ENCODE measurements at regions not wholly inside any gene's neighbourhood (a gene's known extent, or its start where the extent isn't known, plus 50 kb on each side); places are given as distances from the start of the nearest gene placed in this dataset.

DNA sequence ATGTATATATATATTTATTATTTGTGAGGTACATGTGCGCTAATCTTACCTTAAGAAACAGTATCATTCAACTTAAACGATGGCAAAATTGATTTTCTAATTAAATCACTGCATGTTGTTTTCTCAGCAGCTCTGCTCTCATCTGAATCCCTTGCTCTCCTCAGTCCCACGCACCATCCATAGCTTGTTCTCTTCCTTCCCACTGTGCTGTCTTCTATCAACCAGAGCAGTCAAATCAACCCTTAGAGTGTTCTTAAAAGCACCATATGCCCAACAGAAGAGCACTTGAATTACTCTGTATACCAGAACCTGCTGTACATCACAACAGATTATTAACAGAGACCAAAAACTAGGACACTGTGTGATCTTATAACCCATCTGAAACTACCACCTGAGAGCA lies 209.4 kb upstream of the G2E3 start:
- H4K8ac ChIP-seq (replicated peaks; ENCODE audit: insufficient read length, low read depth, low read length) = no peak overlapping the region
- H3K27me3 ChIP-seq (ENCODE audit: insufficient read depth, low read length) = no peaks in the 10 kb centered on the region
- no peak overlapping the region for H2AK5ac ChIP-seq (ENCODE audit: insufficient read length, low read length)
- no peak overlapping the region for H2AFZ ChIP-seq (ENCODE audit: low read length)
- no peaks in the 10 kb centered on the region for H3K23me2 ChIP-seq (ENCODE audit: insufficient read length, low read depth, low read length, poor library complexity, severe bottlenecking)
- H2BK15ac ChIP-seq (ENCODE audit: low read depth, low read length) = no peak overlapping the region
- no peaks in the 10 kb centered on the region for H3K79me1 ChIP-seq (ENCODE audit: insufficient read depth, low read depth, low read length, poor library complexity, severe bottlenecking)
- H3T11ph ChIP-seq (ENCODE audit: low read length) = no peak overlapping the region
- no peaks in the 10 kb centered on the region for H3K9me3 ChIP-seq (ENCODE audit: control insufficient read depth, low read depth, low read length)
- no peaks in the 10 kb centered on the region for H3K27me3 Mint-ChIP-seq (ENCODE audit: low read depth)
- H4K5ac ChIP-seq (ENCODE audit: insufficient read length, low read depth, low read length) = no peak overlapping the region
- no peak overlapping the region for H2BK20ac ChIP-seq (ENCODE audit: low read depth, low read length, poor library complexity, severe bottlenecking)
- H3K79me2 ChIP-seq (ENCODE audit: insufficient read depth, low read length) = no peaks in the 10 kb centered on the region
- H4K91ac ChIP-seq (ENCODE audit: insufficient read length, low read depth, low read length) = no peak overlapping the region
- H3K56ac ChIP-seq (ENCODE audit: insufficient read length, low read depth, low read length) = no peak overlapping the region
- no peak for DNase-seq
- no CpG with 5 or more reads among the region's 3 CpGs for WGBS (ENCODE audit: extremely low coverage, insufficient read length, low lambda C conversion rate)
- H3K4me1 ChIP-seq (ENCODE audit: insufficient read depth, low read length) = no peaks in the 10 kb centered on the region
- no peaks in the 10 kb centered on the region for H3K36me3 Mint-ChIP-seq (ENCODE audit: insufficient read depth in 1 of 3, low read depth in 3 of 3)
- H3K18ac ChIP-seq (ENCODE audit: insufficient read length, low read depth, low read length) = no peak overlapping the region
- no peaks in the 10 kb centered on the region for H4K20me1 ChIP-seq (ENCODE audit: control insufficient read depth, insufficient read depth, insufficient read length)
- H3K9ac ChIP-seq (ENCODE audit: extremely low read depth, insufficient read length, low read length) = no peak overlapping the region
- no peak overlapping the region for H3K14ac ChIP-seq (ENCODE audit: insufficient read depth, low read length)
- H3K4me2 ChIP-seq (ENCODE audit: insufficient read depth, insufficient read length, low read length) = no peak overlapping the region
- no peak overlapping the region for H3K27ac ChIP-seq (ENCODE audit: insufficient read length, low read depth, low read length)
- no peak overlapping the region for H3K4me3 Mint-ChIP-seq
- H2BK12ac ChIP-seq (ENCODE audit: insufficient read length, low read depth, low read length) = no peak overlapping the region
- peaks cover 11% of the 10 kb centered on the region in 2 experiments for H3K4me1 Mint-ChIP-seq
- no peak overlapping the region for H3K4ac ChIP-seq (ENCODE audit: low read depth, low read length)
- no peak overlapping the region for H2BK5ac ChIP-seq (ENCODE audit: insufficient read length, low read length)
- no peak overlapping the region for H2BK120ac ChIP-seq (ENCODE audit: low read depth, low read length, poor library complexity, severe bottlenecking)
- H3K27ac Mint-ChIP-seq = no peak overlapping the region; a peak in 1 of 7 replicates
- H3K9me3 Mint-ChIP-seq = no peaks in the 10 kb centered on the region; a peak in 1 of 5 replicates
- H3K23ac ChIP-seq (ENCODE audit: insufficient read length, low read depth, low read length) = no peak overlapping the region
- TF ChIP-seq, protein P1, sequence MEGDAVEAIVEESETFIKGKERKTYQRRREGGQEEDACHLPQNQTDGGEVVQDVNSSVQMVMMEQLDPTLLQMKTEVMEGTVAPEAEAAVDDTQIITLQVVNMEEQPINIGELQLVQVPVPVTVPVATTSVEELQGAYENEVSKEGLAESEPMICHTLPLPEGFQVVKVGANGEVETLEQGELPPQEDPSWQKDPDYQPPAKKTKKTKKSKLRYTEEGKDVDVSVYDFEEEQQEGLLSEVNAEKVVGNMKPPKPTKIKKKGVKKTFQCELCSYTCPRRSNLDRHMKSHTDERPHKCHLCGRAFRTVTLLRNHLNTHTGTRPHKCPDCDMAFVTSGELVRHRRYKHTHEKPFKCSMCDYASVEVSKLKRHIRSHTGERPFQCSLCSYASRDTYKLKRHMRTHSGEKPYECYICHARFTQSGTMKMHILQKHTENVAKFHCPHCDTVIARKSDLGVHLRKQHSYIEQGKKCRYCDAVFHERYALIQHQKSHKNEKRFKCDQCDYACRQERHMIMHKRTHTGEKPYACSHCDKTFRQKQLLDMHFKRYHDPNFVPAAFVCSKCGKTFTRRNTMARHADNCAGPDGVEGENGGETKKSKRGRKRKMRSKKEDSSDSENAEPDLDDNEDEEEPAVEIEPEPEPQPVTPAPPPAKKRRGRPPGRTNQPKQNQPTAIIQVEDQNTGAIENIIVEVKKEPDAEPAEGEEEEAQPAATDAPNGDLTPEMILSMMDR (conservative IDR thresholded peaks at IDR 0.05) = no peak

Measured in H9 (cell line).